ENCODE measurements at regions not wholly inside any gene's neighbourhood (a gene's known extent, or its start where the extent isn't known, plus 50 kb on each side); places are given as distances from the start of the nearest gene placed in this dataset.

- intact Hi-C loops (cut with DNase I), result no loop called here
- Histone ChIP-seq H3K27me3 (no peaks in the 10 kb centered on the region), H3K36me3 (no peaks in the 10 kb centered on the region), H3K9me3 (no peaks in the 10 kb centered on the region), H3K4me3 (no peak overlapping the region), H3K27ac (no peak overlapping the region), H3K4me1 (no peaks in the 10 kb centered on the region)
- TF ChIP-seq CTCF (IDR thresholded peaks at IDR 0.05), result no peak
- DNase-seq (ENCODE audit: low spot score in 2 of 2), result no peak
These were observed 149.2 kb upstream of the PDE1C start for GRCh38 chr7:32219416-32219815.

- intact Hi-C loops (cut with DNase I), result no loop called here
- no peaks in the 10 kb centered on the region for H3K9me3 ChIP-seq
- no peak for TF ChIP-seq CTCF (IDR thresholded peaks at IDR 0.05)
- no peaks in the 10 kb centered on the region for H3K4me1 ChIP-seq
- no peak overlapping the region for H3K27ac ChIP-seq
- H3K4me3 ChIP-seq, result no peak overlapping the region
- no peaks in the 10 kb centered on the region for H3K36me3 ChIP-seq
- DNase-seq (ENCODE audit: low spot score in 2 of 2), result no peak
- H3K27me3 ChIP-seq, result no peaks in the 10 kb centered on the region
These were observed 148.6 kb upstream of the PDE1C start for GRCh38 chr7:32218741-32219288.

GRCh38 chr7:32218154-32218467 lies 147.9 kb upstream of the PDE1C start:
- H3K36me3 ChIP-seq, result no peaks in the 10 kb centered on the region
- intact Hi-C loops (cut with DNase I), result no loop called here
- TF ChIP-seq CTCF (IDR thresholded peaks at IDR 0.05), result no peak
- no peaks in the 10 kb centered on the region for H3K27me3 ChIP-seq
- no peaks in the 10 kb centered on the region for H3K4me1 ChIP-seq
- no peak for DNase-seq (ENCODE audit: low spot score in 2 of 2)
- H3K4me3 ChIP-seq, result no peak overlapping the region
- H3K27ac ChIP-seq, result no peak overlapping the region
- H3K9me3 ChIP-seq, result no peaks in the 10 kb centered on the region

GRCh38 chr7:32217341-32218153 lies 147.3 kb upstream of the PDE1C start:
- Histone ChIP-seq H3K9me3 (no peaks in the 10 kb centered on the region), H3K27me3 (no peaks in the 10 kb centered on the region), H3K4me1 (no peaks in the 10 kb centered on the region), H3K36me3 (no peaks in the 10 kb centered on the region), H3K27ac (no peak overlapping the region), H3K4me3 (no peak overlapping the region)
- intact Hi-C loops (cut with DNase I), result no loop called here
- DNase-seq (ENCODE audit: low spot score in 2 of 2), result no peak
- no peak for TF ChIP-seq CTCF (IDR thresholded peaks at IDR 0.05)

GRCh38 chr7:32216759-32217158 lies 146.6 kb upstream of the PDE1C start:
- no peak for TF ChIP-seq CTCF (IDR thresholded peaks at IDR 0.05)
- no peaks in the 10 kb centered on the region for H3K27me3 ChIP-seq
- H3K9me3 ChIP-seq, result no peaks in the 10 kb centered on the region
- no peak overlapping the region for H3K4me3 ChIP-seq
- H3K36me3 ChIP-seq, result no peaks in the 10 kb centered on the region
- intact Hi-C loops (cut with DNase I), result no loop called here
- no peak for DNase-seq (ENCODE audit: low spot score in 2 of 2)
- H3K27ac ChIP-seq, result no peak overlapping the region
- no peaks in the 10 kb centered on the region for H3K4me1 ChIP-seq
